A673 (cell line): ENCODE measurements at regions not wholly inside any gene's neighbourhood (a gene's known extent, or its start where the extent isn't known, plus 50 kb on each side); places are given as distances from the start of the nearest gene placed in this dataset.

ENCODE experiments used
- BruUV-seq: library from RNA; stranded (reverse); fragments of 400-500 nt; replicated peaks from 2 replicates; lab custom pipeline; 2021; lab: Mats Ljungman, UMichigan
- CTCF ChIA-PET: fragments of 300-600 bp; sonication (Branson Sonifier 250); formaldehyde crosslinking; loops from one replicate; lab custom pipeline; 2022; ENCODE audit warnings: antibody characterized with exemption; lab: Charles Lee
- POLR2A ChIA-PET: fragments of 300-600 bp; sonication (Branson Sonifier 250); formaldehyde crosslinking; loops from one replicate; lab custom pipeline; 2022; ENCODE audit warnings: antibody characterized with exemption; ENCODE audit not compliant: low non-redundant PET; lab: Charles Lee
- DNase-seq: peaks from one replicate; pipeline ENCODE4 v3.0.0-alpha.2; 2015; ENCODE audit warnings: low spot score
- H3K27ac ChIP-seq: fragments of 200-600 bp; sonication (generic); 2 replicates; pipeline ENCODE4 v1.5.1; 2016; ENCODE audit warnings: mixed run types, low read depth, mild to moderate bottlenecking, mixed read lengths, antibody characterized with exemption, low read length; ENCODE audit not compliant: poor library complexity, severe bottlenecking
- H3K27me3 ChIP-seq: fragments of 200-600 bp; sonication (generic); replicated peaks from 2 replicates; pipeline ENCODE4 v1.6.1; 2017; ENCODE audit warnings: mixed run types, low read depth, mild to moderate bottlenecking, mixed read lengths, antibody characterized with exemption, low read length; ENCODE audit not compliant: insufficient read depth, poor library complexity
- H3K36me3 ChIP-seq: fragments of 200-600 bp; sonication (generic); 2 replicates; pipeline ENCODE4 v1.6.1; 2016; ENCODE audit warnings: mixed run types, mild to moderate bottlenecking, mixed read lengths, antibody characterized with exemption, low read length; ENCODE audit not compliant: insufficient read depth, poor library complexity, severe bottlenecking
- H3K4me1 ChIP-seq: fragments of 200-600 bp; sonication (generic); 2 replicates; pipeline ENCODE4 v1.6.1; 2017; ENCODE audit warnings: mixed run types, mild to moderate bottlenecking, mixed read lengths, antibody characterized with exemption, low read length; ENCODE audit not compliant: insufficient read depth, poor library complexity, severe bottlenecking
- H3K4me3 ChIP-seq: fragments of 200-600 bp; sonication (generic); 2 replicates; pipeline ENCODE4 v1.5.1; 2016; ENCODE audit warnings: low read depth, mixed run types, mild to moderate bottlenecking, mixed read lengths, low read length; ENCODE audit not compliant: poor library complexity, severe bottlenecking
- H3K9me3 ChIP-seq: fragments of 200-600 bp; sonication (generic); 2 replicates; pipeline ENCODE4 v1.6.1; 2016; ENCODE audit warnings: mixed run types, low read depth, mild to moderate bottlenecking, mixed read lengths, antibody characterized with exemption, low read length; ENCODE audit not compliant: poor library complexity, severe bottlenecking
- CTCF ChIP-seq: fragments of 300-800, 200-600 bp; sonication (generic); conservative IDR thresholded peaks from 2 replicates; pipeline ENCODE4 v1.5.1; 2017; ENCODE audit warnings: low read depth, mild to moderate bottlenecking, antibody characterized with exemption, low read length, moderate library complexity, mixed read lengths
- EZH2 ChIP-seq: fragments of 200-600 bp; sonication (generic); IDR thresholded peaks from 2 replicates; pipeline ENCODE4 v1.6.1; 2017; ENCODE audit warnings: borderline replicate concordance, low read depth, mild to moderate bottlenecking, mixed read lengths, antibody characterized with exemption, low read length; ENCODE audit not compliant: poor library complexity, severe bottlenecking
- intact Hi-C: fragments of 100-400 bp; cut with micrococcal nuclease; formaldehyde crosslinking; loops from one replicate; pipeline ENCODE4 v1.10.0; 2022; ENCODE audit not compliant: unreplicated experiment

GRCh38 chr18:64384101-64384500 is 235.2 kb upstream of the LINC00305 start:
- Histone ChIP-seq H3K27me3 (no peaks in the 10 kb centered on the region), H3K9me3 (no peaks in the 10 kb centered on the region), H3K4me1 (no peaks in the 10 kb centered on the region), H3K27ac (no peak overlapping the region), H3K36me3 (no peaks in the 10 kb centered on the region), H3K4me3 (no peak overlapping the region)
- TF ChIP-seq EZH2 (no peak), CTCF (no peak)
- BruUV-seq = no TSS peak
- ChIA-PET POLR2A (no interaction called here), CTCF (no interaction called here)
- intact Hi-C loops = no loop called here
- no peak for DNase-seq

- TF ChIP-seq CTCF (no peak), EZH2 (no peak)
- CTCF ChIA-PET = no interaction called here
- no TSS peak for BruUV-seq
- Histone ChIP-seq H3K4me3 (no peak overlapping the region), H3K36me3 (no peaks in the 10 kb centered on the region), H3K27me3 (no peaks in the 10 kb centered on the region), H3K4me1 (no peaks in the 10 kb centered on the region), H3K9me3 (no peaks in the 10 kb centered on the region), H3K27ac (no peak overlapping the region)
- intact Hi-C loops = no loop called here
- no peak for DNase-seq
- POLR2A ChIA-PET = no interaction called here
These were observed 231.2 kb upstream of the LINC00305 start for GRCh38 chr18:64380117-64380516.

GRCh38 chr18:64379662-64380061 is 230.8 kb upstream of the LINC00305 start:
- Histone ChIP-seq H3K9me3 (no peaks in the 10 kb centered on the region), H3K36me3 (no peaks in the 10 kb centered on the region), H3K27ac (no peak overlapping the region), H3K27me3 (no peaks in the 10 kb centered on the region), H3K4me1 (no peaks in the 10 kb centered on the region), H3K4me3 (no peak overlapping the region)
- DNase-seq = no peak
- ChIA-PET POLR2A (no interaction called here), CTCF (no interaction called here)
- TF ChIP-seq EZH2 (no peak), CTCF (no peak)
- intact Hi-C loops = no loop called here
- no TSS peak for BruUV-seq
